ENCODE measurements at regions not wholly inside any gene's neighbourhood (a gene's known extent, or its start where the extent isn't known, plus 50 kb on each side); places are given as distances from the start of the nearest gene placed in this dataset.

DNA sequence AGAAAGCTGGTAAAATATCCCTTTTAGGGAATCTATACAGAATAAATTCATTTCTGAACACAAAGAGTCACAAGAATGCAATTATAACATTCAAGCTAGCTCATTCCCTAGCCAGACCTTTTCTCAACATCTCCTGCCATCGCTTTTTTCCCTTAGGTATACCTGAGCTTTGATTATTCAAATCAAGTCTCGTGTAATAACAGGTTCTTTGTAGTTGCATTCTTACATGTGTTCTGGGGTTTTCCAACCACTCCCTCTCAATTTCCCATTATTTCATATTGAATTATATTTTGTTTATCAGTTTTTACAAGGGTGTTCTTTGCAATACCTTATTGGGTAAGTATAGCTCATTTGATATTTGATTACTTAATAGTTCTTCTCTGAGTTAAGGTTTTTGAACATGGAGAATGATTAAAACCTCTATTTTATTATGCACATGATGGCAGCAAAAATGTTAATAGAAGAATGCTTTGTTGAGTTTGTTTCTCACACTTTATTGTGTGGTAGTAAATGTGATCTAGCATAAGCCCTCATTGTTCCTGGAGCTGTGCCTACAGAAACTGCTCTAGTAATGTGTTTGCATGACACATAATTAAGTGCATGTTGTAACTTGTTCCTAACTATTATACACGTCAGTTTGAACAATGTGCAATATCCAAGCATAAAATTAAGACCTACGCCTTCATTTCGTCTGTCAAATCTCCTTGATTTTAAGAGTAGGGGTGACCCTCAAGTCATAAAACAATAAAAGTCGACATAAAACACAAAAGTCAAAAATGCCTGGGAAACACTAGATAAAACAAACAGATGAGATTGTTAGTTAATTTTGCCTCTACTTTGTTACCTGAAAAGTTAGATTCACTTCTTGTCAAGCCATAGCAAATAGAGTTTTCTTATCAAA, 124.0 kb upstream of the POF1B start:
- TF ChIP-seq, protein P1, sequence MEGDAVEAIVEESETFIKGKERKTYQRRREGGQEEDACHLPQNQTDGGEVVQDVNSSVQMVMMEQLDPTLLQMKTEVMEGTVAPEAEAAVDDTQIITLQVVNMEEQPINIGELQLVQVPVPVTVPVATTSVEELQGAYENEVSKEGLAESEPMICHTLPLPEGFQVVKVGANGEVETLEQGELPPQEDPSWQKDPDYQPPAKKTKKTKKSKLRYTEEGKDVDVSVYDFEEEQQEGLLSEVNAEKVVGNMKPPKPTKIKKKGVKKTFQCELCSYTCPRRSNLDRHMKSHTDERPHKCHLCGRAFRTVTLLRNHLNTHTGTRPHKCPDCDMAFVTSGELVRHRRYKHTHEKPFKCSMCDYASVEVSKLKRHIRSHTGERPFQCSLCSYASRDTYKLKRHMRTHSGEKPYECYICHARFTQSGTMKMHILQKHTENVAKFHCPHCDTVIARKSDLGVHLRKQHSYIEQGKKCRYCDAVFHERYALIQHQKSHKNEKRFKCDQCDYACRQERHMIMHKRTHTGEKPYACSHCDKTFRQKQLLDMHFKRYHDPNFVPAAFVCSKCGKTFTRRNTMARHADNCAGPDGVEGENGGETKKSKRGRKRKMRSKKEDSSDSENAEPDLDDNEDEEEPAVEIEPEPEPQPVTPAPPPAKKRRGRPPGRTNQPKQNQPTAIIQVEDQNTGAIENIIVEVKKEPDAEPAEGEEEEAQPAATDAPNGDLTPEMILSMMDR (conservative IDR thresholded peaks at IDR 0.05; ENCODE audit: low read length): no peak
- no peak for TF ChIP-seq EZH2phosphoT487 (IDR thresholded peaks at IDR 0.05; ENCODE audit: borderline replicate concordance)
- H3K36me3 ChIP-seq (ENCODE audit: insufficient read depth, low read length): no peaks in the 10 kb centered on the region
- no peak overlapping the region for H3K4me2 ChIP-seq (ENCODE audit: low read depth, low read length, poor library complexity, severe bottlenecking)
- no peaks in the 10 kb centered on the region for H3K9me2 ChIP-seq (replicated peaks; ENCODE audit: low read depth, low read length)
- H4K20me1 ChIP-seq (ENCODE audit: insufficient read depth, low read length, poor library complexity, severe bottlenecking): no peaks in the 10 kb centered on the region
- no peak overlapping the region for H3K4me3 ChIP-seq (ENCODE audit: low read length, poor library complexity, severe bottlenecking)
- H3K4me1 ChIP-seq (ENCODE audit: insufficient read depth, low read length, poor library complexity, severe bottlenecking): no peaks in the 10 kb centered on the region
- no peaks in the 10 kb centered on the region for H3K27me3 ChIP-seq (ENCODE audit: insufficient read depth, low read length, poor library complexity, severe bottlenecking)
- H3K9me3 ChIP-seq (ENCODE audit: insufficient read depth, low read depth, low read length): no peaks in the 10 kb centered on the region
- no peak overlapping the region for H3K9ac ChIP-seq (ENCODE audit: low read depth, low read length, poor library complexity, severe bottlenecking)
- H2AFZ ChIP-seq (ENCODE audit: low read length): no peak overlapping the region
- H3F3A ChIP-seq (ENCODE audit: low read depth): no peaks in the 10 kb centered on the region
- H3K79me2 ChIP-seq (ENCODE audit: insufficient read depth, low read length): no peaks in the 10 kb centered on the region

DNA sequence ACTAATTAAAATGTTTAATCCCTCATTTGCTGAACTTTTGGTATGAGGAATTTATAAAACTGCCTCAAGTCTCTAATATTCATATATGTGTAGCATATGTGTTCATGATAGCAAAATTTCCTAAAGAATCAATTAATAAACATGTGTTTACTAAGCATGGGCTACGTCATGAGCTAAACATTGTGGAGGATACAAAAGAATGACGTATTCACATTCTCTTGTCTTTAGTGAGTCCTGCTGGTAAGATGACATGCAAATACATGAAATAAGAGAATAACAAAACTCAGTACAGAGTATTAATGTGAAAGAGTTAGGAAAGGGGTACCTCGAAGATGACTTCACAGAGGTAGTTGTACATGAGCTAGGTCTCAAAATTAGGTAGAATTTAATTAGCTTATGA, 121.9 kb upstream of the POF1B start:
- Histone ChIP-seq H3K27me3 (ENCODE audit: insufficient read depth, low read length, poor library complexity, severe bottlenecking) (no peaks in the 10 kb centered on the region), H3K9me3 (ENCODE audit: insufficient read depth, low read depth, low read length) (no peaks in the 10 kb centered on the region), H3K36me3 (ENCODE audit: insufficient read depth, low read length) (no peaks in the 10 kb centered on the region), H3F3A (ENCODE audit: low read depth) (no peaks in the 10 kb centered on the region), H4K20me1 (ENCODE audit: insufficient read depth, low read length, poor library complexity, severe bottlenecking) (no peaks in the 10 kb centered on the region), H3K9me2 (replicated peaks; ENCODE audit: low read depth, low read length) (no peaks in the 10 kb centered on the region), H3K79me2 (ENCODE audit: insufficient read depth, low read length) (no peaks in the 10 kb centered on the region), H3K4me2 (ENCODE audit: low read depth, low read length, poor library complexity, severe bottlenecking) (no peak overlapping the region), H2AFZ (ENCODE audit: low read length) (no peak overlapping the region), H3K9ac (ENCODE audit: low read depth, low read length, poor library complexity, severe bottlenecking) (no peak overlapping the region), H3K4me3 (ENCODE audit: low read length, poor library complexity, severe bottlenecking) (no peak overlapping the region), H3K4me1 (ENCODE audit: insufficient read depth, low read length, poor library complexity, severe bottlenecking) (no peaks in the 10 kb centered on the region)
- TF ChIP-seq, protein P1 (conservative IDR thresholded peaks at IDR 0.05; ENCODE audit: low read length): no peak
- no peak for TF ChIP-seq EZH2phosphoT487 (IDR thresholded peaks at IDR 0.05; ENCODE audit: borderline replicate concordance)

DNA sequence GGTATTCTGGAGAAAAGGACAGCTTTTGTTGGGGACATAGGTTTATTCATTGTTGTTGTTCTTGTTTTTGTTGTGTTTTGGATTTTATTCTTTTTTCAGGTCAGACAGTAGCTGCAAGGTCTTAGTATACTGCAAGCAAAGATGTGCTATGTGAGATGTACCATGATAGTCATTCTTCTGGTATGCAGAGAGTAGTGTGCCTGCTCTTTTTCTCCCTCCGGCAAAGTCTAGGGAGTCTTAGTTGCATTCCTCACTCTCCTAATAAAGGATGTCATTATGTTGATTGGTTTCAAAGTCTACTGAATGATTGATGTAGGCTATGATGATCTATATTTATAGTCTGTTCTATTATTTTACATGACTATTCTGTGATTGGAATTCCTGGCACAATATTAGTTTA, 119.9 kb upstream of the POF1B start:
- H3K4me3 ChIP-seq (ENCODE audit: low read length, poor library complexity, severe bottlenecking): no peak overlapping the region
- no peaks in the 10 kb centered on the region for H3K4me1 ChIP-seq (ENCODE audit: insufficient read depth, low read length, poor library complexity, severe bottlenecking)
- no peaks in the 10 kb centered on the region for H3K36me3 ChIP-seq (ENCODE audit: insufficient read depth, low read length)
- H3K9ac ChIP-seq (ENCODE audit: low read depth, low read length, poor library complexity, severe bottlenecking): no peak overlapping the region
- no peak overlapping the region for H3K4me2 ChIP-seq (ENCODE audit: low read depth, low read length, poor library complexity, severe bottlenecking)
- no peak for TF ChIP-seq EZH2phosphoT487 (IDR thresholded peaks at IDR 0.05; ENCODE audit: borderline replicate concordance)
- TF ChIP-seq, protein P1 (conservative IDR thresholded peaks at IDR 0.05; ENCODE audit: low read length): no peak
- no peaks in the 10 kb centered on the region for H4K20me1 ChIP-seq (ENCODE audit: insufficient read depth, low read length, poor library complexity, severe bottlenecking)
- no peaks in the 10 kb centered on the region for H3K27me3 ChIP-seq (ENCODE audit: insufficient read depth, low read length, poor library complexity, severe bottlenecking)
- no peaks in the 10 kb centered on the region for H3K9me2 ChIP-seq (replicated peaks; ENCODE audit: low read depth, low read length)
- no peaks in the 10 kb centered on the region for H3K79me2 ChIP-seq (ENCODE audit: insufficient read depth, low read length)
- no peaks in the 10 kb centered on the region for H3F3A ChIP-seq (ENCODE audit: low read depth)
- no peaks in the 10 kb centered on the region for H3K9me3 ChIP-seq (ENCODE audit: insufficient read depth, low read depth, low read length)
- H2AFZ ChIP-seq (ENCODE audit: low read length): no peak overlapping the region
